ENCODE measurements at regions not wholly inside any gene's neighbourhood (a gene's known extent, or its start where the extent isn't known, plus 50 kb on each side); places are given as distances from the start of the nearest gene placed in this dataset.

DNA sequence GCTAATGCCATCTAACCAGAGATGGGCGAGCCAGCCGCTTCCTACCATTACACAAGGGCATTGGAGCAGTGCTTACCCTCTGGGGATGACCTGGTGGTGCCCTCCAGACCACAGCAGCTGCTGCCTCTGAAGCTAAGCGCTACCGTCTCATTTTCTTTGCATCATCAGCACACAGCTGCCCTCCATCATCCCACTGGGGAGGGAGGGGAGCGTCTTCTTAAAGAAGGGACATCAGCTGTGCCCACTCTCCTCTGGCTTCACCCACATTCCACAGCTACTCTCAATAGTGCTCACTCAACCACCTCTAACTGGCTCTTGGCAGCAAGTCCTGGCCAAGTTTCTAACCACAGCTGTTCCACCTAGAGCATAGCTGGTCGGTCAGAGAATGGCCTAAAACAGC lies 503.4 kb downstream of the NFIB start:
- WGBS, 3 donors: 42 to 76% (median 51%) methylated on average over 6 of the region's 6 CpGs
- intact Hi-C loops (cut with DNase I): no loop called here
- TF ChIP-seq POLR2A (IDR thresholded peaks at IDR 0.05): no peak
- no peak for TF ChIP-seq EP300 (IDR thresholded peaks at IDR 0.05)
- TF ChIP-seq CTCF (IDR thresholded peaks at IDR 0.05): no peak
- DNase-seq: peak in 1 of 5 donors; percentile 15
- no peaks in the 10 kb centered on the region for H3K4me1 ChIP-seq (ENCODE audit: insufficient read depth)
- no peak overlapping the region for H3K27ac ChIP-seq
- no peak overlapping the region for H3K4me3 ChIP-seq
- H3K36me3 ChIP-seq: no peaks in the 10 kb centered on the region
- no peaks in the 10 kb centered on the region for H3K27me3 ChIP-seq
- no peaks in the 10 kb centered on the region for H3K9me3 ChIP-seq

DNA sequence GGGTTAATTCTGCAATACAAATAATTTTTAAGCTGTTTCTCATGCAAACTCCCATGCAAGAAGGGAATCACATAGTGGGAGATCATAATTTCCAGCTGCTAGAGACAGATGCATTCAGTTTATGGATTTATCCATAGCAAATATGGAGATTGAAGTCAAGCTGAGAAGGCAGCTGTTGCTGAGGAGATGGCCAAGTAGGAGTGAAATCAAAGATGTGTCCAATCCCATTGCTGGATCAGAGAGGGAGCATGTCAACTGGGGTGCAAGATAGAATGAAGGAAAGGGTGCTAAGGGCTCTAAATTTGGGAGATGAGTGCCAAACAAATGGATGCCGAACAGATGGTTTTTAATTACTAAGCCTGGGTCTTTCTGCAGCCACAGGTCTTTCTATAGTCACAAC lies 504.5 kb downstream of the NFIB start:
- no peaks in the 10 kb centered on the region for H3K36me3 ChIP-seq
- TF ChIP-seq EP300 (IDR thresholded peaks at IDR 0.05): no peak
- TF ChIP-seq POLR2A (IDR thresholded peaks at IDR 0.05): no peak
- H3K27ac ChIP-seq: no peak overlapping the region
- no peak overlapping the region for H3K4me3 ChIP-seq
- DNase-seq: no peak
- H3K27me3 ChIP-seq: no peaks in the 10 kb centered on the region
- no peaks in the 10 kb centered on the region for H3K9me3 ChIP-seq
- 88 to 100% (median 94%) methylated on average over 1 of the region's 1 CpG for WGBS, 3 donors
- H3K4me1 ChIP-seq (ENCODE audit: insufficient read depth): no peaks in the 10 kb centered on the region
- intact Hi-C loops (cut with DNase I): no loop called here

DNA sequence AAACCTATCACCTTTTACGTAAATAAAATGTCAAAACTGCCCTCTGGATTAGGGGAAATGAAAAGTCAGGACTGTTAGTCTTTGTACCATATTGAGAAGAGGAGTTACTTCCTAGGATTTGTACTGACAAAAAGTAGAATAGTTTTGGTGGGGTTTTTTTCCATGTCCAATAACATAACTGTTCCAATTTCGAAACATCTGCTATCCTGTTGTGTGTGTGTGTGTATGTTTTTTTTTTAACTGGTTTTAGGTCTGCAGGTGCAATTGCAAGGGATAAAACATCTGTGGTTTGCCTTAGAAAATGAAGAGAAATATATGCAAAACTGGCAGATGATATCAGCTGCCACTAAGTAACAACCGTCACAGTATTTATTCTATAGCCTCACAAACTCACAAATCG lies 506.8 kb downstream of the NFIB start:
- no peak overlapping the region for H3K27ac ChIP-seq
- DNase-seq: no peak
- no peaks in the 10 kb centered on the region for H3K36me3 ChIP-seq
- no peaks in the 10 kb centered on the region for H3K9me3 ChIP-seq
- H3K4me1 ChIP-seq (ENCODE audit: insufficient read depth): no peaks in the 10 kb centered on the region
- H3K4me3 ChIP-seq: no peak overlapping the region
- no peak for TF ChIP-seq EP300 (IDR thresholded peaks at IDR 0.05)
- no peak for TF ChIP-seq CTCF (IDR thresholded peaks at IDR 0.05)
- TF ChIP-seq POLR2A (IDR thresholded peaks at IDR 0.05): no peak
- no peaks in the 10 kb centered on the region for H3K27me3 ChIP-seq
- intact Hi-C loops (cut with DNase I): no loop called here
- WGBS, 3 donors: 91 to 96% (median 93%) methylated on average over 4 of the region's 4 CpGs

- no peaks in the 10 kb centered on the region for H3K27me3 ChIP-seq
- WGBS, 3 donors: 85 to 98% (median 93%) methylated on average over 2 of the region's 2 CpGs
- H3K27ac ChIP-seq: no peak overlapping the region
- no peak for DNase-seq
- H3K9me3 ChIP-seq: no peaks in the 10 kb centered on the region
- no peaks in the 10 kb centered on the region for H3K36me3 ChIP-seq
- H3K4me3 ChIP-seq: no peak overlapping the region
- no peaks in the 10 kb centered on the region for H3K4me1 ChIP-seq (ENCODE audit: insufficient read depth)
- TF ChIP-seq EP300 (IDR thresholded peaks at IDR 0.05): no peak
- TF ChIP-seq CTCF (IDR thresholded peaks at IDR 0.05): no peak
- no peak for TF ChIP-seq POLR2A (IDR thresholded peaks at IDR 0.05)
- intact Hi-C loops (cut with DNase I): no loop called here
Observed at GRCh38 chr9:13806714-13807113, 507.2 kb downstream of the NFIB start.

GRCh38 chr9:13805546-13805945 lies 508.4 kb downstream of the NFIB start:
- Histone ChIP-seq H3K4me1 (ENCODE audit: insufficient read depth) (no peaks in the 10 kb centered on the region), H3K27me3 (no peaks in the 10 kb centered on the region), H3K36me3 (no peaks in the 10 kb centered on the region), H3K4me3 (no peak overlapping the region), H3K27ac (no peak overlapping the region), H3K9me3 (no peaks in the 10 kb centered on the region)
- DNase-seq: no peak
- TF ChIP-seq CTCF (IDR thresholded peaks at IDR 0.05) (no peak), EP300 (IDR thresholded peaks at IDR 0.05) (no peak), POLR2A (IDR thresholded peaks at IDR 0.05) (no peak)
- intact Hi-C loops (cut with DNase I): no loop called here
- 44 to 60% (median 54%) methylated on average over 5 of the region's 5 CpGs for whole genome bisulfite sequencing, 3 donors
